H9 (cell line): ENCODE measurements at regions not wholly inside any gene's neighbourhood (a gene's known extent, or its start where the extent isn't known, plus 50 kb on each side); places are given as distances from the start of the nearest gene placed in this dataset.

Source experiments
- DNase-seq: peaks from one replicate; pipeline ENCODE4 v3.0.0-alpha.2; 2017
- H2AFZ ChIP-seq: one replicate; pipeline ENCODE4 v1.6.1; 2013; ENCODE audit warnings: mild to moderate bottlenecking, low read length, control low read depth, moderate library complexity
- H2AK5ac ChIP-seq: 2 replicates; pipeline ENCODE4 v1.6.1; 2013; ENCODE audit warnings: low read length, control low read depth, mixed read lengths; ENCODE audit not compliant: insufficient read length
- H2BK120ac ChIP-seq: one replicate; pipeline ENCODE4 v1.6.1; 2013; ENCODE audit warnings: low read depth, mild to moderate bottlenecking, low read length, control low read depth, inconsistent platforms; ENCODE audit not compliant: poor library complexity, severe bottlenecking
- H2BK12ac ChIP-seq: 2 replicates; pipeline ENCODE4 v1.6.1; 2013; ENCODE audit warnings: low read length, control low read depth, mixed read lengths, low read depth; ENCODE audit not compliant: insufficient read length
- H2BK15ac ChIP-seq: 2 replicates; pipeline ENCODE4 v1.6.1; 2013; ENCODE audit warnings: low read depth, low read length, control low read depth
- H2BK20ac ChIP-seq: one replicate; pipeline ENCODE4 v1.6.1; 2013; ENCODE audit warnings: low read depth, mild to moderate bottlenecking, low read length, control low read depth, inconsistent platforms; ENCODE audit not compliant: poor library complexity, severe bottlenecking
- H2BK5ac ChIP-seq: 2 replicates; pipeline ENCODE4 v1.6.1; 2013; ENCODE audit warnings: low read length, control low read depth, mixed read lengths; ENCODE audit not compliant: insufficient read length
- H3K14ac ChIP-seq: 2 replicates; pipeline ENCODE4 v1.6.1; 2013; ENCODE audit warnings: low read length, control low read depth; ENCODE audit not compliant: insufficient read depth
- H3K18ac ChIP-seq: 2 replicates; pipeline ENCODE4 v1.6.1; 2013; ENCODE audit warnings: low read depth, mild to moderate bottlenecking, mixed read lengths, low read length, control low read depth; ENCODE audit not compliant: insufficient read length
- H3K23ac ChIP-seq: 2 replicates; pipeline ENCODE4 v1.6.1; 2013; ENCODE audit warnings: low read length, control low read depth, mixed read lengths, low read depth; ENCODE audit not compliant: insufficient read length
- H3K23me2 ChIP-seq: 2 replicates; pipeline ENCODE4 v1.6.1; 2013; ENCODE audit warnings: low read depth, mild to moderate bottlenecking, mixed read lengths, low read length, control low read depth; ENCODE audit not compliant: insufficient read length, poor library complexity, severe bottlenecking
- H3K27ac ChIP-seq: 2 replicates; pipeline ENCODE4 v1.5.1; 2013; ENCODE audit warnings: low read length, control low read depth, mixed read lengths, low read depth; ENCODE audit not compliant: insufficient read length
- H3K27me3 ChIP-seq: 2 replicates; pipeline ENCODE4 v1.6.1; 2013; ENCODE audit warnings: low read length, control low read depth, inconsistent platforms; ENCODE audit not compliant: insufficient read depth
- H3K4ac ChIP-seq: 2 replicates; pipeline ENCODE4 v1.6.1; 2013; ENCODE audit warnings: low read depth, mild to moderate bottlenecking, control low read depth, inconsistent platforms, low read length, moderate library complexity
- H3K4me1 ChIP-seq: 2 replicates; pipeline ENCODE4 v1.6.1; 2013; ENCODE audit warnings: low read length, control low read depth, inconsistent platforms; ENCODE audit not compliant: insufficient read depth
- H3K4me2 ChIP-seq: 2 replicates; pipeline ENCODE4 v1.6.1; 2013; ENCODE audit warnings: low read length, control low read depth, mixed read lengths; ENCODE audit not compliant: insufficient read length, insufficient read depth
- H3K56ac ChIP-seq: 2 replicates; pipeline ENCODE4 v1.6.1; 2013; ENCODE audit warnings: low read depth, mild to moderate bottlenecking, mixed read lengths, low read length, control low read depth; ENCODE audit not compliant: insufficient read length
- H3K79me1 ChIP-seq: 2 replicates; pipeline ENCODE4 v1.6.1; 2013; ENCODE audit warnings: low read depth, mild to moderate bottlenecking, moderate library complexity, low read length, control low read depth, inconsistent platforms; ENCODE audit not compliant: insufficient read depth, poor library complexity, severe bottlenecking
- H3K79me2 ChIP-seq: 2 replicates; pipeline ENCODE4 v1.6.1; 2013; ENCODE audit warnings: low read length, control low read depth, inconsistent platforms; ENCODE audit not compliant: insufficient read depth
- H3K9ac ChIP-seq: 2 replicates; pipeline ENCODE4 v1.6.1; 2013; ENCODE audit warnings: low read length, control low read depth, mixed read lengths; ENCODE audit not compliant: insufficient read length; ENCODE audit errors: extremely low read depth
- H3K9me3 ChIP-seq: one replicate; pipeline ENCODE4 v1.6.1; 2013; ENCODE audit warnings: low read depth, low read length, inconsistent platforms; ENCODE audit not compliant: control insufficient read depth
- H3T11ph ChIP-seq: one replicate; pipeline ENCODE4 v1.6.1; 2013; ENCODE audit warnings: mild to moderate bottlenecking, low read length, control low read depth, inconsistent platforms
- H4K20me1 ChIP-seq: one replicate; pipeline ENCODE4 v1.6.1; 2013; ENCODE audit not compliant: control insufficient read depth, insufficient read length, insufficient read depth
- H4K5ac ChIP-seq: 2 replicates; pipeline ENCODE4 v1.6.1; 2013; ENCODE audit warnings: low read depth, mild to moderate bottlenecking, mixed read lengths, low read length, control low read depth; ENCODE audit not compliant: insufficient read length
- H4K8ac ChIP-seq: replicated peaks from 2 replicates; pipeline ENCODE4 v1.6.1; 2013; ENCODE audit warnings: low read length, control low read depth, mixed read lengths, low read depth; ENCODE audit not compliant: insufficient read length
- H4K91ac ChIP-seq: 2 replicates; pipeline ENCODE4 v1.6.1; 2013; ENCODE audit warnings: low read depth, mild to moderate bottlenecking, moderate library complexity, mixed read lengths, low read length, control low read depth; ENCODE audit not compliant: insufficient read length
- H3K27ac Mint-ChIP-seq, 3 experiments: 2 replicates in 2 of 3; 3 replicates in 1 of 3; pipeline ENCODE4 v1.8.0; 2020 to 2021; ENCODE audit warnings: mixed read lengths in 3 of 3, mild to moderate bottlenecking in 1 of 3, moderate library complexity in 1 of 3
- H3K27me3 Mint-ChIP-seq: 2 replicates; pipeline ENCODE4 v1.8.0; 2021; ENCODE audit warnings: low read depth, mild to moderate bottlenecking, moderate library complexity, mixed read lengths
- H3K36me3 Mint-ChIP-seq, 3 experiments: 2 replicates in 2 of 3; 3 replicates in 1 of 3; pipeline ENCODE4 v1.8.0; 2020 to 2021; ENCODE audit warnings: low read depth in 3 of 3, mixed read lengths in 3 of 3; ENCODE audit not compliant: insufficient read depth in 1 of 3
- H3K4me1 Mint-ChIP-seq, 2 experiments: 2 replicates each; pipeline ENCODE4 v1.8.0; 2020; ENCODE audit warnings: mixed read lengths in 2 of 2
- H3K4me3 Mint-ChIP-seq, 2 experiments: 2 replicates in 1 of 2; 3 replicates in 1 of 2; pipeline ENCODE4 v1.8.0; 2020 to 2021; ENCODE audit warnings: mild to moderate bottlenecking in 2 of 2, mixed read lengths in 2 of 2, moderate library complexity in 1 of 2
- H3K9me3 Mint-ChIP-seq, 2 experiments: 2 replicates in 1 of 2; 3 replicates in 1 of 2; pipeline ENCODE4 v1.8.0; 2020; ENCODE audit warnings: mild to moderate bottlenecking in 2 of 2, mixed read lengths in 2 of 2, moderate library complexity in 1 of 2
- CTCF ChIP-seq: fragments of 200-600 bp; sonication (generic); conservative IDR thresholded peaks from 3 replicates; pipeline ENCODE4 v1.8.0; 2021; ENCODE audit warnings: antibody characterized with exemption, mild to moderate bottlenecking
- WGBS: extraction: QIAGEN DNeasy Blood & Tissue Kit; methylation state at CpG from one replicate; pipeline ENCODE4 v1.1.7; 2013; ENCODE audit warnings: missing lambda C conversion rate, low lambda C conversion rate, mixed read lengths; ENCODE audit not compliant: insufficient read length; ENCODE audit errors: extremely low coverage; 5-methylcytosine and 5-hydroxymethylcytosine counted together

GRCh38 chr4:66202870-66203269 is 532.6 kb upstream of the EPHA5 start:
- H3K18ac ChIP-seq = no peak overlapping the region
- H4K20me1 ChIP-seq = no peaks in the 10 kb centered on the region
- H3K27me3 Mint-ChIP-seq = no peaks in the 10 kb centered on the region
- WGBS = no CpG with 5 or more reads among the region's 4 CpGs
- H2AK5ac ChIP-seq = no peak overlapping the region
- no peak overlapping the region for H2BK120ac ChIP-seq
- no peak overlapping the region for H4K91ac ChIP-seq
- no peak overlapping the region for H2AFZ ChIP-seq
- no peaks in the 10 kb centered on the region for H3K4me1 Mint-ChIP-seq
- peaks cover 0 to 1% of the 10 kb centered on the region in 2 experiments; a peak in 3 of 5 replicates for H3K9me3 Mint-ChIP-seq
- no peaks in the 10 kb centered on the region for H3K27me3 ChIP-seq
- no peak overlapping the region for H2BK5ac ChIP-seq
- H3K27ac ChIP-seq = no peak overlapping the region
- H3K4ac ChIP-seq = no peak overlapping the region
- H3T11ph ChIP-seq = no peak overlapping the region
- no peaks in the 10 kb centered on the region for H3K4me1 ChIP-seq
- no peak overlapping the region for H2BK20ac ChIP-seq
- H3K9me3 ChIP-seq = no peaks in the 10 kb centered on the region
- no peak overlapping the region for H3K56ac ChIP-seq
- no peak overlapping the region for H4K8ac ChIP-seq
- no peak overlapping the region for H3K27ac Mint-ChIP-seq
- H3K36me3 Mint-ChIP-seq = 0 out of 7 replicates have a peak, but pooled peaks cover 0 to under 1% (median 0%) of the 10 kb centered on the region in 3 experiments
- DNase-seq = no peak
- no peak for TF ChIP-seq CTCF
- no peak overlapping the region for H3K23ac ChIP-seq
- no peaks in the 10 kb centered on the region for H3K23me2 ChIP-seq
- H2BK15ac ChIP-seq = no peak overlapping the region
- no peak overlapping the region for H3K14ac ChIP-seq
- H3K79me2 ChIP-seq = no peaks in the 10 kb centered on the region
- H4K5ac ChIP-seq = no peak overlapping the region
- no peak overlapping the region for H2BK12ac ChIP-seq
- H3K4me3 Mint-ChIP-seq = no peak overlapping the region
- H3K9ac ChIP-seq = no peak overlapping the region
- no peak overlapping the region for H3K4me2 ChIP-seq
- no peaks in the 10 kb centered on the region for H3K79me1 ChIP-seq
